ENCODE measurements at regions not wholly inside any gene's neighbourhood (a gene's known extent, or its start where the extent isn't known, plus 50 kb on each side); places are given as distances from the start of the nearest gene placed in this dataset.

GRCh38 chr10:124346831-124347230, 71.9 kb downstream of the OAT start:
- DNase-seq: no peak

- no peak for DNase-seq
Measured at GRCh38 chr10:124345521-124345920, 73.2 kb downstream of the OAT start.

- DNase-seq: no peak
Measured at GRCh38 chr10:124344931-124345330, 73.8 kb downstream of the OAT start.

- no peak for DNase-seq
Measured at GRCh38 chr10:124344266-124344590, 74.5 kb downstream of the OAT start.

GRCh38 chr10:124343351-124344265, 75.1 kb downstream of the OAT start:
- no peak for DNase-seq

- DNase-seq: no peak
Measured at GRCh38 chr10:124342821-124343170, 75.9 kb downstream of the OAT start.

- no peak for DNase-seq
Measured at GRCh38 chr10:124342136-124342820, 76.4 kb downstream of the OAT start.

GRCh38 chr10:124341768-124342135, 77.0 kb downstream of the OAT start:
- no peak for DNase-seq

- no peak for DNase-seq
Measured at GRCh38 chr10:124340033-124340760, 78.5 kb downstream of the OAT start.

- DNase-seq: no peak
Measured at GRCh38 chr10:124339119-124340032, 79.3 kb downstream of the OAT start.

GRCh38 chr10:124338276-124338925, 80.3 kb downstream of the OAT start:
- DNase-seq: no peak

- no peak for DNase-seq
Measured at GRCh38 chr10:124336186-124336585, 82.5 kb downstream of the OAT start.

- no peak for DNase-seq
Measured at GRCh38 chr10:124333931-124334330, 84.8 kb downstream of the OAT start.

GRCh38 chr10:124332426-124332825, 86.3 kb downstream of the OAT start:
- DNase-seq: no peak

- no peak for DNase-seq
Measured at GRCh38 chr10:124329941-124330340, 88.8 kb downstream of the OAT start.

GRCh38 chr10:124329362-124329761, 89.4 kb downstream of the OAT start:
- no peak for DNase-seq

GRCh38 chr10:124328477-124329220, 90.1 kb downstream of the OAT start:
- DNase-seq: no peak

GRCh38 chr10:124325998-124326636, 92.6 kb downstream of the OAT start:
- no peak for DNase-seq

GRCh38 chr10:124325633-124325914, 93.1 kb downstream of the OAT start:
- DNase-seq: no peak

- DNase-seq: no peak
Measured at GRCh38 chr10:124324856-124325632, 93.7 kb downstream of the OAT start.
